Panc1 (cell line): ENCODE measurements at regions not wholly inside any gene's neighbourhood (a gene's known extent, or its start where the extent isn't known, plus 50 kb on each side); places are given as distances from the start of the nearest gene placed in this dataset.

ENCODE experiments used
- CTCF ChIP-seq: fragments of 450-650 bp; IDR thresholded peaks from 2 replicates; pipeline ENCODE4 v1.5.1; 2017; ENCODE audit warnings: mild to moderate bottlenecking
- POLR2AphosphoS5 ChIP-seq: IDR thresholded peaks from 2 replicates; pipeline ENCODE4 v1.6.1; 2012; ENCODE audit warnings: mild to moderate bottlenecking, low read depth, low read length, moderate library complexity

- no peak for TF ChIP-seq CTCF
- no peak for TF ChIP-seq POLR2AphosphoS5
Measured at GRCh38 chr5:99605904-99606303, 677.1 kb upstream of the CHD1 start.
